Skin of body (tissue), 1 donor: ENCODE measurements at regions not wholly inside any gene's neighbourhood (a gene's known extent, or its start where the extent isn't known, plus 50 kb on each side); places are given as distances from the start of the nearest gene placed in this dataset.

Source experiments
- DNase-seq: peaks from one replicate; lab custom pipeline; 2025; lab: John Stamatoyannopoulos, UW

DNA sequence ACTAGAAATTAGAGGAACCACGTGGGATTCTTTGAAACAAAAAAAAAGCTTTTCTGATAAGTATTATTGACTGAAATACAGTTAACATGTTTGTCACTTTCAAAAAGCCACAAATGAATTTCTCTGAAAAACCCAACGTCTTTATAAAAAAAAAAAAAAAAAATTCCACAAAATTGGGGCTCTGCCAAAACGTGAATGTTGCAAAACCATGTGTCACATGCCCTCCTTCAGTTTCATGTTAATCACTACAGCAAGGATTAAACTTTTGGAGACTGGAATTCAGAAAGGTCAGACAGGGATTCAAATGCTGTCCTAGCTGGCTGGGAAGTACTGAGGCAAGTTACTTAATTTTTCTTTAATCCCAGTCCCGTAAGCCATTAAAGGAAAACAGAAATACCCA, 278.0 kb upstream of the KLF14 start:
- DNase-seq: peak; percentile 32

DNA sequence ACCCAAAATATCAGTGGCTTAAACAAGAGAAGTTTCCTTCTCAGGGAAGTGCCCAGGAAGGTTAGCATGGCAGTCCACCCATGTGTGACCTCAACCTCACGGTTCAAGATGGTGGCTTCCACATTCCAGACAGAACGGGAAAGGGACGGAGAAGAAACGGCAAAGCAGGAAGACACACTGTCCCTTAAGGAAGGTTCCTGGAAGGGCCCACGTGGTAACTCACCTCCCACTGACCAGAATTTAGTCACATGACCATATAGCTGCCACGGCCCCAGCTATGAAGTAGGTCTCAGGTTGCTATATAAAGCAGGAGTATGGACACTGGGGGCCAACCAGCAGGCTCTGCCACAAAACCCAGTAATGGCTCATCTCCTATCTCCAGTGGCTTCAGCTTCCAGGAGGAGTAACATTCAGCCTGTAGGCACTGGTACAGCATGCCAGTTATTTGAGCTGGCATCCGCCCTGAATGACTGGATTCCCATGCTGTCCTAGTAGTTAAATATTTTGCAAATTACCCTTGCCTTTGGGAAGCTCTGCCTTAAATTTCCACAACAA, 278.5 kb upstream of the KLF14 start:
- DNase-seq: no peak

DNA sequence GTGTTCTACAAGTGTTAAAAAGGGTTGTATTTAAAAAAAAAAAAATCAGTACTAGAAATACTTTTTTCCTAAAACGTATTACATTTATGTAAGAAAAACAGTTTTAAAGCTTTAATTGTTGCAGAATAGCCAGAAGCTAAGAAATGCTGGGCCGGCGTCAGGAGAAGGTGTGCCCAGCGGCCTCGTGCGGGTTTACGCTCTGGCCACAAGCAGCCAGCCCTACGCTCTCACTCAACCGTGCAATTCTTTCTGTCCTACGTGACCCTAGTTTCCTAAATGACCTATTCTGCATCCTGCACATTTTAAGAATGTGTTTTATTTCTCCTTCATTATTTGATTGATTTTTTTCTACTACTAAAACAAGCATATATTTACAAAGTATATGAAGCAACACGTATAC, 279.7 kb upstream of the KLF14 start:
- DNase-seq: no peak

DNA sequence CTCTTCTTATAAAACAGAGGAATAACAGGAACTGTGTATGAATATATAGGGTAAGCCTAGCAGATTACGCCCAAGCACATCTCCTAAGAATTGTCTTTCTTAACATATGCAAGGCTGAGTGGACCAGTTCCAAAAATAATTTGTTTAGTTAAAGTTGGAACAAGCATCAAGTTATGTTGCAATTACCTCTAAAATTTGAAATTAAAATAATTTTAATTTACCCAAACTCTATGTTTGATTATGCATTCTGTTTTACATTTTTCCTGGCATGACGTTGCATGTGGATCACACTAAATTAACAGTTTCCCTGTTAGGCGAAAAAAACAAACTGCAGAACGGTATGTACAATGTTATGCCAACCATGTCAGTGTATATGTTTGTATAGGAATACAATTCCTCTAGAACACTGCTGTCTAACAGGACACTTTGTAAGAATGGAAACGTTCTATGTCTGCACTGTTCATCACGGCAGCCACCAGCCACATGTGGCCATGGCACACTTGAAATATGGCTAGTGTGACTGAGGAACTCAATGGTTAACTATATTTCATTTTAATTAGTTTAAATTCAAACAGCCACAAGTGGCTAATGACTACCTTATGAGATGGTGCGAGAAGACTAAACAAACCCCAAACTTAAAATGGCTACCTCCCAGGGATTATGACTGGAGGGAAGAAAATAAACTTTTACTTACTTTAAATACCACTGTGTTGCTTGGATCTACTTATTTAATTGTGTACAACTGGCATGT, 281.1 kb upstream of the KLF14 start:
- DNase-seq: no peak

DNA sequence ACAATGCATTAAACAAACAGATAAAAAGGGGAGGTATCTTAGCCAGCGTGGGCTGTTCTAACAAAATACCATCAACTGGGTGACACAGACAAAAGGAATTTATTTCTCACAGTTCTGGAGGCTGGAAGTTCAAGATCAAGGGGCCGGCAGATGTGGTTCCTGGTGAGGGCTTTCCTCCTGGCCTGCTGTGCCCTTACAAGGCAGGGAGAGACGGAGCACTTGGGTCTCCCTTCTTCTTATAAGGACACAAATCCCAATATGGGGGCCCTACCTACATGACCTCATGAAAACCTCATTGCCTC, 281.6 kb upstream of the KLF14 start:
- no peak for DNase-seq

DNA sequence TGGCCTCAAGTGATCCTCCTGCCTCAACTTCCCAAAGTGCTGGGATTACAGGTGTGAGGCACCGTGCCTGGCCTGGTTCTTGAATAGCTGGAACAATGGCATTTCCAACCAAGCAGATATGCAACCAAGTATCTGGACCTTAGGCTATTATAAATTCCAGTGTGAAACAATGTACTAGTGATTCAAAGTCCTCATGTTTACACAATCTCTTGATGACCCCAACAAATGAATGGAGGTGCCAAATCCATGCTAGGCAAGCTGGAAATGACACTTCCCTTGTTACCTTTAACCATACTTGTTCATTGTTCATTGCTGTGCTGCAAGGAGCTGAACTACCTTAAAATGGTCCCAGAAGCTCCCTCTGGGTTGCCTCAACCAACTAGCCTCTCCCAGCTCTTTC, 282.2 kb upstream of the KLF14 start:
- no peak for DNase-seq

DNA sequence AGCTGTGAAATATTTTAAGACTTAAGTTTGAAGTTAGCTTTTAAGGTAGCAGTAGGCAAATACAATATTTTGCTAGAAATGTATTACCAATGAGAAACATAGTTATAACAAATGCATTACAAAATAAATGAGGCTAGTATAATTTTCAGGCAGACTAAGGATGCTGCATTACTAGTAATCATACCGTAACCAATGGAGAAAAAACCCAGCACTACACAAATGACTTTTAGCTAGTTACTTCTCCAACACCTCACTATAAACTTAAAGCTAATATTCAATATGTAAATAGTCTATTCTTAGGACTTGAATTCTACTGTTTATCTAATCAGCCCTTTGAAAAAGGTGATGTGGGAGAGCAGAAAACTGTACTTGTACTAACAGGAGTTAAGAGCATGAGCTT, 285.3 kb upstream of the KLF14 start:
- DNase-seq: no peak

DNA sequence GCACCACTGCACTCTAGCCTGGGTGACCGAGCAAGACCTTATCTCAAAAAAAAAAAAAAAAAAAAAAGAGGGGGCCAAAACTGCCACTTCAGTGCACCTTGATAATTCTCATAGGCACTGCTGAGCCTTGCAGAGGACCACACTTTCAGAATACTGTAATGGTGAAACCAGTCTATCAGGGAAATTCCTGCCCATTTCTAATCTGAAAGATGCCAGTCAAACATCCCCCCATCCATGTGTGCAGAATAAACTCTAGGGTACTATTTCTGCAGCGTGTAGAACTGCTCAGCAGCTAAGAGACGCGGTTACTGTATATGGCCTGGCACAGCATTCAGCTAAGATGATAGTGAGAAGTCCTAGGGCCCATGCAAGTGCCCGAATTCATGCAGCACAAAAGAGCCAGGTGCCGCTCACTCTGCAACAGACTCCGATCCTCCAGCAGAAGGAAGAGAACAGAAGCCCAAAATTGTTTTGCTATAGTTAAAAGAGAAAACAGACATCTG, 286.8 kb upstream of the KLF14 start:
- DNase-seq: no peak

DNA sequence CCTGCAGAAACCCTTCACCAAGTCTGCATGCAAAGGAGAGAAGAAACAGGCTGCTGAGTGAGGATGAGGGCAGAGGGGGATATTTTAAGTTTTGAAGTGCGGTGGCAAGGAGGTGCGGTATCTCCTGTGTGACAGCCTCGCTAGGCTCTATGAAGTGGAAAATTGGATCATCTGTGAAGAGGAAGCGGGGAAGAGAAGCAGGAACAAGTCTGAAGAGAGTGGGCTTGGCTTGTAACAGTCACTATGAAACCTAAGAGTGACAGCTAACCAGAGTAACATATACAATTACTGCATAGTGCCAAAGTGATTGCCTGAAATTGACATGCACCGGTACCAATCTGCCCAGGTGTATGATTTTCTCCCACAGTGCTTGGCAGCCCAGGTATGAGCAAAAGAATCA, 287.5 kb upstream of the KLF14 start:
- DNase-seq: no peak

DNA sequence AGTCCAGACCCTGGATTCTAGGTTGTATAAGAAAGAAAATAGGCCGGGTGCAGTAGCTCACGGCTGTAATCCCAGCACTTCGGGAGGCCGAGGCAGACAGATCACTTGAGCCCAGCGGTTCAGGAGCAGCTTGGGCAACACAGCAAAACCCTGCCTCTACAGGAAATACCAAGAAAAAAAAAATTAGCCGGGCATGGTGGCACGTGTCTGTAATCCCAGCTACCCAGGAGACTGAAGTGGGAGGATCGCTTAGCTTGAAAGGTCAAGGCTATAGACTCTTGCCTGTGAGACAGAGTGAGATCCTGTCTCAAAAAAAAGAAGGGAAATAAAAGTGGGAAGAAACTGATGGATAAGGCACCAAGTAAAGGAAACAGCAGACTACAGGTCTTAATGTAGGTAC, 287.9 kb upstream of the KLF14 start:
- DNase-seq: no peak

DNA sequence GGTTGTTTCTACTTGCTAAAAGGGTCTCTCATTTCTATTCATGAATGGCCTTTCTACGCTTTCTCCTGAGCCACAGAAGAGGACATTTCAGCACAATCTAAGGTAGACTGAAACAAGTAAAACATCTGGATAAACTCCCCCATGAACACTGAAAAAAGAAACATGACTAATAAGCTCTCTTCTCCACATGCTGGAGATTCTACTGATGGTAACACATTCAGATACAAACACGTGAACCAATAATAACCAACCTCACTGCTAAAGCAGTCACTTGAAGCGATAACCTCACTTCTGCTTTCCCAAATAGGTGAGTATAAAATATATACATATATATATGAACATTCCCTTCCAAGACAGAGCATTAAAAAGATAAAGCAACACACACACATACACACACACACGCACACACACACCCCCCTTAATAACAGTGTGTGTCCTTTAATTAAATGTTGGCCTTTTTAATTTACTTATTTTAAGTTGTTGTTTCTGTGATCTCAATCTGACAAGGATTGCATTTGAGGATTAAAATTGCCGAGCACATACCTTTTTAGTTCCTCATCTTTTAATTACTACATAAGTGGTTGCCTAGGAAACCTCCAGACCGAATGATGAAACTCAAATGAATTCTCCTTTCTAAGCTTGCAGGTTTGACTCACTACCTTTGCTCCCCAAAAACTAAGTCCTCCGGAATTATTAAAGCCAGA, 292.4 kb upstream of the KLF14 start:
- DNase-seq: no peak

DNA sequence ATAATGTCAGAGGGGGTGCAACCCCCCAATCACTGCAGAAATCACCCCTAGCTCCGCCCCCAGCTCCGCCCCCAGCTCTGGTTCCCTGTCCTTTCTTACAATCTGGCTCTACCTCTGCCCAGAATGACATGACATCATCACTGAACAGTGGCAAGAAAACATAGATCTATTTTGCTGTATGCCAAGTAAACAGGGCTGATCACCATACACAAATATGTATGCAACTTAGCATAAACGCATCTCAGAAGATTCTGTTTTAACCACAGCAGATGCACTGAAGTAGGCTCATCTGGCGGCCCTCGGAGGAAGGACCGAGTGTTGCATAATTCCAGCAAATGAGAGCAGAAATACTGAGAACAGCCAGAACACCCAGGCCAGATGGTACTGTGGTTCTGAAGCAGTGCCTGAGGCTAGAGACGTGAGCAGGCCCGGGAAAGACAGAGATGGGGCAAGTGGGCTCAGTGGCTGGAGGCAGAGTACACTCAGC, 293.3 kb upstream of the KLF14 start:
- DNase-seq: peak; percentile 59

DNA sequence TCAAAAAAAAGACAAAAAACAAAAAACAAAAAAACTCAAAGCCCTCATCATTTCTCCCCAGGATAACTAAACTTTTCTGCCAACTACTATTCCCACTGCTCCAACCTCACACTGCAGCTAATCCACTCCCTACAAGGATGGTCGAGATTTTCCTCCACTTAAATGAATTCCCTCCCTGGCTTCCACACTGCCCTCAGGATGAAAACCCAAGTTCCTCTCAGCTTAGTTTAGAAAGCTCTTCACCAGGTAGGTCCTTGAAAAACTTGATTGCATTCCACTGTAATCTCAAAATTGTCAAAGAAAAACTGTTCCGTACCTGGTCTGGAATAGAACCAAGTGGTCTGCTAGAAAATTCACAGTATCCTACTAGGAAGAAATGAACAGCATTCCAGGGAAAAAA, 294.3 kb upstream of the KLF14 start:
- no peak for DNase-seq

DNA sequence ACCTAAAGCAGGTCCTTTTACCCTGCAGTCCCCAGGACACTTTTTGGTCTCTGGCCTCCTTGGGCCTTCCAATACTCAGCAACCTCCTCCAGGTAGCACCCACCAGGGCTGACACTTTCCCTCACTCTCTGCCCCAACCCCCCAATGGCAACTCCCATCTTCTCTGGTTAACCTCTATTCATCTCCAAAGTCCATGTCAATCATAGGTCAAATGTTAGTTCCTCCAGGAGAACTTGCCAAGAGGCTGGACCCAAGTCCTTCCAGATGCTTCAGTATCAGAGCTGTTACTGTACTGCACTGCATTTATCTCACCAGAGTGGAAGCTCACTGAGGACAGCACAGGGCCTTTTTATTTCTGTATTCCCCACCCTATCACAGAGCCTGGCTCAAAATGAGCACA, 295.0 kb upstream of the KLF14 start:
- no peak for DNase-seq

DNA sequence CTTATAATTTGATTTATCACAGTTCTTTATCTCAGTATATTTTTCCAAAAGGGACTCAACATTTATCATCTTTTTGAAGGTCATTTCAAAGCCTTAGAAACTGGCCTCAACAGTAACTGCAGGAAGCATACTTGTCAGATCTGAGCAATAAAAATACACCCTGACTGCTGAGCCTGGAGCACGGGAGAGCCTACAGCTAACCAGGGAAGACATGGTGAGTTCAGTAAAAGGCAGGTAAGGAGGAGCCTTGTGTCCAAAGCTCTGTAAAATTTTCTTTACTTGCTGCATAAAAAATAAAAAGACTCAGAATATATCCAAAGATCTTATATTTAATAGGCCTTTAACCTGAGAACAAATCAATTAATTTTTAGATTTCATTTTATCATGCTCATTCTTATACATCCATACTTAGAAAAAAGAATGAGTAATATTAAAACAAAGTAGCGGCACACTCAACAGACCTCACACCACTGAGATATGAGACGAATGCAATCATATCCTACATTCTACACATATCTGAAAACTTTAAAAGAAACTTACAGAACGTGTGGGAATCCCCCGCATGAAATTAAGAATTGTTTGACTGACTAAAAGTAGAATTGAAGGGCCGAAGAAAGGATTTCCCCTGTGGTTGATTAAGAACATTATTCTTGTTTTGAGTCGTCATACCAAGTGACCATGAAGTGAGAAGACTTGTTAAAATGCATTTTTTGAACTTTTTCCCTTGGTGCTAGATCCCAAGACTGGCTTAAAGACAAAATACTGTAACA, 296.4 kb upstream of the MKLN1 start:
- DNase-seq: no peak

DNA sequence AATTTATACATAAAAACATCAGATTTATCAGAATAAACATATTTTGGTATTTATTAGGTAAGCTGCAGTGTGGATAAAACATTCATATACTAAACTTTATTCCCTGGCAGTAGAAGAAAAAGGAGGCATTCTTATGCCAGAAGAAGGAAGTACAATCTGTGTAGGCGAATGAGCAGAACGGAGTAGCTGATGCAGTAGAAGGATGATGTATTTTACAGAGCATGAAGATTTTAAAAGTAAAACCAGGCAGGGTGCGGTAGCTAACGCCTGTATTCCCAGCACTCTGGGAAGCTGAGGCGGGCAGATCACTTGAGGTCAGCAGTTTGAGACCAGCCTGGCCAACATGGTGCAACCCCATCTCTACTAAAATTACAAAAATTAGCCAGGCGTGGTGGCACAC, 294.9 kb upstream of the MKLN1 start:
- DNase-seq: no peak

DNA sequence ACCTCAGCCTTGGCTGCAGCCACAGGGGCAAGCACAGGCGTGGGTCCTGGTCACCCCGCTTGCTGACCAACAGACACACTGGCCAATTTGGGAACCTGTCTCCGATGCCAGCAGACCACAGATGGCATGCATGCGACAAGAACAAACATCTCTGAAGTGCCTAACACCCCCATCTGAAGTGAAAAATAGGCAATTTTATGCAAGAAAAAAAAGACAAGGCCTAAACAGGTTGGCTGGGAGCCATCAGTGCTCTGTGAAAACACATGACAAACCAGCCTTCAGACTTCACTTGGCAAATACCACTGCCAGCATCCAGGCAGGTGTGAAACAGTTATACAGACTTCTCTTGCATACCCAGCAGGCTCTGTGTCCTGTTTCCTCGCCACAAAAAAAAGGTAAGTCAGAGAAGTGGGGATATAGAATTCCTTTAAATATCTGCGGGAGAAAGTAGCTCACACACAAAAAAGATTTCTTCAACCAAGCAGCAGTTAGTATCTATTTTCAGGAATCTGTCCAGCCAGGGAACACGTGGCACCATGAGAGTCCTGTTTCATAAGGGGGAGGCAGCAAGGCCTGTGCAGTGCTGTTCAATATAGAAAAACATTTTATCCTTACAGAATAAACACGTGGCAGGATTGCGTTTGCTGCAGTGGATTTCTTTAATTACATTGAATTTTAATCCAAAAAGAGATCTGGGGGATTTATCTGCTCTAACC, 293.4 kb upstream of the MKLN1 start:
- DNase-seq: no peak

DNA sequence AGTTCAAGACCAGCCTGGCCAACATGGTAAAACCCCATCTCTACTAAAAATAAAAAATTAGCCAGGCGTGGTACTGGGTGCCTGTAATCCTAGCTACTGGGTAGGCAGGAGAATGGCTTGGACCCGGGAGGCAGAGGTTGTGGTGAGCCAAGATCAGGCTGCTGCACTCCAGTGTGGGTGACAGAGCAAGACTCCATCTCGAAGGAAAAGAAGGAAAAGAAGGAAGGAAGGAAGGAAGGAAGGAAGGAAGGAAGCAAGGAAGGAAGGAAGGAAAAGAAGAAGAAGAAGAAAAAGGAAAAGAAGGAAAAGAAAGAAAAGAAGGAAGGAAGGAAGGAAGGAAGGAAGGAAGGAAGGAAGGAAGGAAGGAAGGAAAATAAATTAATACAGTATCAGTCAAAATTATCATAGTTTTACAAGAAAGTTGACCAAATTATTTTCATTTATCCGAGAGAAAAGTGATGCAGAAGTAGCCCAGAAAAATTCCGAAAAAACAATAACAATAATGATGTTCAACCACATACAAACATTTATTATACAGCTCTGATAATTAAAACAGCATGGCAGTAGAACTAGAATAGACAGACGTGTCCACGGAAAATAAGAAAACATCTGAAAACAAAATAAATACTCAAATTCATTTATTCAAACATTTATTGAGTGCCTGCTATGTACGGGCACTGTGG, 292.4 kb upstream of the MKLN1 start:
- DNase-seq: no peak

DNA sequence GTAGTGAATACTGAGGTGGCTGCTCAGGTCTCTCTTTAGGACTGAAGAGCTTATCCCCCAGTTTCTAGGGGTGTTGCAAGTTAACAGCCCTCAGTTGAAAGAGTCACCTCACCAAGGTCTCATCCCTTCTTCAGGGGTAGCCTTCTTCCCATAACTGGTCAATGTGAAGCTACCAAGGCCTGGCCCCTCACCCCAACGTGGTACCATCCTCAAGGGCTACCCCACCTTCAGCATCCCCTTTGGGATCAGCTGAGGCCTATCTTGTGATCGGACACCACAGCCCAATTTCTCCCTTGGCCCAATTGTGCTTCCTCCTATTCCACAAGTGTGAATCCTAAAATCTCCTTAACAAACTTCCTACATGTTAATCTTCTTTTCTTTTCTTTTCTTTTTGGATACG, 289.5 kb upstream of the MKLN1 start:
- DNase-seq: no peak

DNA sequence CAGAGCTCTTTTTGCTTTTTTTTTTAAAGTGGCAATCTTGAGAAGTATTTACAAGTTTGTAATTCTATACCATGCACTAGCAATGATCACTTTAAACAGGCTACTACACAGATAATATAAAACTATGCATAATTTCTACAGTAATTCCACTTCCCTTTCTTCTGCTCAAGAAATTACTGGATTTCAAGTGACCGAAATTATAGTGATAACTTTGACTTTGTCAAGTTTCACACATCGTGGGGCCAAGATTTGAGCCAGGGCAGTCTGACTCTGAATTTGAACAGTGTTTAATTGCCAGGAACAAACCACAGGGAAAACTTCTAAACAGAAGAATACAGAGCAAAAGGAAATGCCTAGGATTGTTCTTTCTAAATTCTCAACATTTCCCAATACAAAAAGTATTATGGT, 288.3 kb upstream of the MKLN1 start:
- DNase-seq: no peak

DNA sequence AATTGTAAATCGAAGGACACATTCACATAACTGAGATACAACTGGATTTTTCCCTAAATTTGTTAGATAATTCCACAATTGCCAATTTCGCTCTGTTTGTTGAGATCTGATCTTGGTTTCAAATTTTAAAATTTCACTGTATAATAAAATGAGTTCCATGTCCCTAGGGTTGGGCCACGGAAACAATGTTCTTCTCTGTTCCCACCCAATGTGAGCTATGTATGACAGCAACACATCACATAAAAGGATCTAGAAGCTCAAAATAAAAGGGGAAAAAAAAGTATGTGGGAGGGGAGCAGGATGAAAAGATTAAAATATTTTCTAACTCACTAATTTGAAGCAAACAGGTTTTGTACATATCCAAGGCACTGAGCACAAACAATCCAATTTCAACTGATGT, 287.8 kb upstream of the MKLN1 start:
- peak; percentile 5 for DNase-seq
